ENCODE measurements at regions not wholly inside any gene's neighbourhood (a gene's known extent, or its start where the extent isn't known, plus 50 kb on each side); places are given as distances from the start of the nearest gene placed in this dataset.

DNA sequence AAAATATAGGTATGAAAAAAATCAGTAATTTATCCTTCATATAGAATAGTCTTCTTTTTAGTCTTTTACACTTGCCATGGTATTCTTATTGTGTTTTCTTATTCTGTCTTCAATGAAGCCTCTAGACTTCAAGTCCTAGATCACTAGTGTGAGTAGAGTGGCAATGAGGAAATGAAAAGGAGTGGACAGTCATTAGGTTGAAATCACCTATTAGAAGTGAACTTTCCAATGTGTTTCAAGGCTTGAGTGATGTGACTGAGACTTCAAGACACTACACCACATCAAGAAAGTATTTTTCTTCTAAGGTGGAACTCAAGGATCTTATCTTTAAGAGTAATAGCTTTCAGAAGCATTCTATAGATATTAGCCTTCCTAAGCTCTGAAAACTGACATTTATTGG is 357.8 kb upstream of the MBL2 start:
- POLR2A ChIA-PET = no interaction called here
- no peaks in the 10 kb centered on the region for H3K9me3 ChIP-seq (ENCODE audit: control insufficient read depth in 1 of 2, insufficient read depth in 1 of 2, low read length in 2 of 2)
- TF ChIP-seq, protein P1, sequence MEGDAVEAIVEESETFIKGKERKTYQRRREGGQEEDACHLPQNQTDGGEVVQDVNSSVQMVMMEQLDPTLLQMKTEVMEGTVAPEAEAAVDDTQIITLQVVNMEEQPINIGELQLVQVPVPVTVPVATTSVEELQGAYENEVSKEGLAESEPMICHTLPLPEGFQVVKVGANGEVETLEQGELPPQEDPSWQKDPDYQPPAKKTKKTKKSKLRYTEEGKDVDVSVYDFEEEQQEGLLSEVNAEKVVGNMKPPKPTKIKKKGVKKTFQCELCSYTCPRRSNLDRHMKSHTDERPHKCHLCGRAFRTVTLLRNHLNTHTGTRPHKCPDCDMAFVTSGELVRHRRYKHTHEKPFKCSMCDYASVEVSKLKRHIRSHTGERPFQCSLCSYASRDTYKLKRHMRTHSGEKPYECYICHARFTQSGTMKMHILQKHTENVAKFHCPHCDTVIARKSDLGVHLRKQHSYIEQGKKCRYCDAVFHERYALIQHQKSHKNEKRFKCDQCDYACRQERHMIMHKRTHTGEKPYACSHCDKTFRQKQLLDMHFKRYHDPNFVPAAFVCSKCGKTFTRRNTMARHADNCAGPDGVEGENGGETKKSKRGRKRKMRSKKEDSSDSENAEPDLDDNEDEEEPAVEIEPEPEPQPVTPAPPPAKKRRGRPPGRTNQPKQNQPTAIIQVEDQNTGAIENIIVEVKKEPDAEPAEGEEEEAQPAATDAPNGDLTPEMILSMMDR (IDR thresholded peaks at IDR 0.05) = no peak
- H3K27me3 ChIP-seq (ENCODE audit: control insufficient read depth in 1 of 2, insufficient read depth in 2 of 2, low read length in 2 of 2) = no peaks in the 10 kb centered on the region
- no peak overlapping the region for H3K27ac ChIP-seq (ENCODE audit: low read depth in 1 of 2, low read length in 2 of 2)
- CTCF ChIA-PET = no interaction called here
- no peak overlapping the region for H3K27ac Mint-ChIP-seq
- no peak for DNase-seq
- intact Hi-C loops (cut with DNase I, micrococcal nuclease) = no loop called here
- no peaks in the 10 kb centered on the region for H3K4me1 Mint-ChIP-seq (ENCODE audit: low read depth)
- ATAC-seq (ENCODE audit: poor library complexity) = no peak
- H3K36me3 ChIP-seq (ENCODE audit: insufficient read depth, low read length) = no peaks in the 10 kb centered on the region
- no peak overlapping the region for H3K4me3 ChIP-seq (ENCODE audit: low read length)
- H3K27me3 Mint-ChIP-seq = no peaks in the 10 kb centered on the region
- H3K4me1 ChIP-seq (ENCODE audit: insufficient read depth, low read length) = no peaks in the 10 kb centered on the region
- no peaks in the 10 kb centered on the region for H3K36me3 Mint-ChIP-seq (ENCODE audit: low read depth)
- H3K9me3 Mint-ChIP-seq = no peaks in the 10 kb centered on the region
- no peak overlapping the region for H3K4me3 Mint-ChIP-seq

DNA sequence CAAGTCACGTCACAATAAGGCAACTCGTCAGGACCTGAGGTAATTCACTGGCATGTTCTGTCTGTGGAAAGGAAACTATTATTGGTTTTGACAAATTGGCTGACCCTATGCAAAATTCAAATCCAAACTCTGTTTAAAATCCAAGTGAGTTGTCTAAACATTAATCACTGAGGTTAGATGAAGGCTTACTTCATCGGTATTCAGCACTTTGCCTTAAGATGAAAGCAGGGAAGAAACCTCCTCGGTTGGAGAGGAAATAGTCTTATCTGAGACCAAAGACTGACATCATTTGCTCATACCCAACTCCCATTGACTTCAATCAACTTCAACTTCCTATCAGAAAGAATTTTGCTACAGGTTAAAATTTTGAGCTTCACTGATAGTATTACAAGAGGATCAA is 355.1 kb upstream of the MBL2 start:
- H3K27ac Mint-ChIP-seq = no peak overlapping the region
- ChIA-PET POLR2A (no interaction called here), CTCF (no interaction called here)
- no peak overlapping the region for H3K4me3 Mint-ChIP-seq
- Histone ChIP-seq H3K27ac (ENCODE audit: low read depth in 1 of 2, low read length in 2 of 2) (no peak overlapping the region), H3K36me3 (ENCODE audit: insufficient read depth, low read length) (no peaks in the 10 kb centered on the region), H3K4me3 (ENCODE audit: low read length) (no peak overlapping the region), H3K9me3 (ENCODE audit: control insufficient read depth in 1 of 2, insufficient read depth in 1 of 2, low read length in 2 of 2) (no peaks in the 10 kb centered on the region), H3K27me3 (ENCODE audit: control insufficient read depth in 1 of 2, insufficient read depth in 2 of 2, low read length in 2 of 2) (no peaks in the 10 kb centered on the region), H3K4me1 (ENCODE audit: insufficient read depth, low read length) (no peaks in the 10 kb centered on the region)
- no peaks in the 10 kb centered on the region for H3K4me1 Mint-ChIP-seq (ENCODE audit: low read depth)
- intact Hi-C loops (cut with DNase I, micrococcal nuclease) = no loop called here
- TF ChIP-seq, protein P1 (IDR thresholded peaks at IDR 0.05) = no peak
- ATAC-seq (ENCODE audit: poor library complexity) (no peak), DNase-seq (no peak)
- H3K9me3 Mint-ChIP-seq = no peaks in the 10 kb centered on the region
- no peaks in the 10 kb centered on the region for H3K27me3 Mint-ChIP-seq
- H3K36me3 Mint-ChIP-seq (ENCODE audit: low read depth) = no peaks in the 10 kb centered on the region

DNA sequence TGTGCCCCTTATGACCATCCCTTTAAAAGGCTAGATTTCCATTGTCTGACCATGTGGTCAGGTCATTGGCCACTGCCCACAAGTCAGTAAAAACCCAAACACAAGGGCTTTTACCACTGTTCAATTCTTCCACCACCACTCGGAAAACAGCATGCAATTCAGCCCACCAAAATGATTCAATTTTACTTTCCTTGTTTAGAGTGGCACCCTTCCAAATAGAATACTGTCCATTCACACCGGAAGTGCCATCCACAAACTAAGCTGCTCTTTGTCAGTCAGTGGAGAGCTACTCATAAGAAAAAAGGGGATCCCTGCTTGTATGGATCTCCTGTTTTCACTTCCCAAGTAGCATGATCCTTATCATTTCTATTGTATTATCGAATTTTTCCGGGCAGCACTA is 350.7 kb upstream of the MBL2 start:
- H3K4me1 ChIP-seq (ENCODE audit: insufficient read depth, low read length) = no peaks in the 10 kb centered on the region
- H3K27me3 Mint-ChIP-seq = no peaks in the 10 kb centered on the region
- ATAC-seq (ENCODE audit: poor library complexity) = no peak
- no peaks in the 10 kb centered on the region for H3K36me3 Mint-ChIP-seq (ENCODE audit: low read depth)
- H3K27me3 ChIP-seq (ENCODE audit: control insufficient read depth in 1 of 2, insufficient read depth in 2 of 2, low read length in 2 of 2) = no peaks in the 10 kb centered on the region
- H3K4me1 Mint-ChIP-seq (ENCODE audit: low read depth) = no peaks in the 10 kb centered on the region
- H3K27ac Mint-ChIP-seq = no peak overlapping the region
- H3K4me3 Mint-ChIP-seq = no peak overlapping the region
- TF ChIP-seq, protein P1 (IDR thresholded peaks at IDR 0.05) = no peak
- no peaks in the 10 kb centered on the region for H3K9me3 ChIP-seq (ENCODE audit: control insufficient read depth in 1 of 2, insufficient read depth in 1 of 2, low read length in 2 of 2)
- H3K4me3 ChIP-seq (ENCODE audit: low read length) = no peak overlapping the region
- peaks cover 4% of the 10 kb centered on the region for H3K9me3 Mint-ChIP-seq
- H3K27ac ChIP-seq (ENCODE audit: low read depth in 1 of 2, low read length in 2 of 2) = no peak overlapping the region
- no peak for DNase-seq
- ChIA-PET CTCF (no interaction called here), POLR2A (no interaction called here)
- no peaks in the 10 kb centered on the region for H3K36me3 ChIP-seq (ENCODE audit: insufficient read depth, low read length)
- intact Hi-C loops (cut with DNase I, micrococcal nuclease) = no loop called here
